K562 (cell line): ENCODE measurements at regions not wholly inside any gene's neighbourhood (a gene's known extent, or its start where the extent isn't known, plus 50 kb on each side); places are given as distances from the start of the nearest gene placed in this dataset.
A peak's percentile ranks its signal among the peaks of the same experiment; 100 is the strongest.

Experiments
- ARID3B ChIP-seq: fragments of 250-450 bp; sonication (Bioruptor Pico); IDR thresholded peaks from 2 replicates; pipeline ENCODE4 v1.4.0; 2020; ENCODE audit warnings: borderline replicate concordance
- ATF2 ChIP-seq: sonication (generic); formaldehyde crosslinking; IDR thresholded peaks from 2 replicates; pipeline ENCODE4 v1.8.1; 2022; ENCODE audit warnings: missing genetic modification reagents
- CHD1 ChIP-seq: fragments of 200-600 bp; sonication (generic); IDR thresholded peaks from one replicate; pipeline ENCODE4 v1.6.1; 2012; ENCODE audit warnings: mild to moderate bottlenecking, moderate library complexity, low read length, inconsistent platforms
- DIDO1 ChIP-seq: fragments of 450-650 bp; IDR thresholded peaks from 2 replicates; pipeline ENCODE4 v1.6.1; 2016; ENCODE audit warnings: low read depth, missing biosample characterization, missing genetic modification characterization
- ETS2 ChIP-seq: IDR thresholded peaks from 2 replicates; pipeline ENCODE4 v1.6.1; 2016; ENCODE audit warnings: borderline replicate concordance, missing genetic modification characterization, mild to moderate bottlenecking, moderate library complexity, missing compliant biosample characterization; ENCODE audit not compliant: poor library complexity, severe bottlenecking
- HNRNPLL ChIP-seq: fragments of 200-400 bp; formaldehyde crosslinking; IDR thresholded peaks from 2 replicates; pipeline ENCODE4 v1.6.1; 2017; ENCODE audit warnings: low read length, low read depth, mild to moderate bottlenecking; ENCODE audit not compliant: poor library complexity, severe bottlenecking
- LEF1 ChIP-seq: fragments of 450-650 bp; IDR thresholded peaks from 2 replicates; pipeline ENCODE4 v1.6.1; 2016; ENCODE audit warnings: mild to moderate bottlenecking
- MYC ChIP-seq, 2 experiments: fragments of 250-450 bp in 1 of 2; sonication (Bioruptor Pico) in 1 of 2; IDR thresholded peaks; 2 replicates each; pipeline versions ENCODE4 v1.5.1 to v1.6.1; 2012 to 2021; ENCODE audit warnings: low read depth in 2 of 2, borderline replicate concordance in 1 of 2, improper control_type of control experiment in 1 of 2, low read length in 1 of 2, mild to moderate bottlenecking in 1 of 2, moderate library complexity in 1 of 2
- POLR3G ChIP-seq: IDR thresholded peaks from 2 replicates; pipeline ENCODE4 v1.6.1; 2011; ENCODE audit not compliant: insufficient read length, insufficient replicate concordance; ENCODE audit errors: extremely low read depth
- PRDM10 ChIP-seq: fragments of 450-650 bp; IDR thresholded peaks from 2 replicates; pipeline ENCODE4 v1.6.1; 2018; ENCODE audit not compliant: partially characterized antibody
- RFX5 ChIP-seq: IDR thresholded peaks from 2 replicates; pipeline ENCODE4 v1.6.1; 2011; ENCODE audit warnings: low read depth, mild to moderate bottlenecking, improper control_type of control experiment, low read length
- SMARCB1 ChIP-seq: IDR thresholded peaks from 2 replicates; pipeline ENCODE4 v1.6.1; 2011; ENCODE audit warnings: improper control_type of control experiment, low read depth; ENCODE audit not compliant: insufficient read length
- SRSF7 ChIP-seq: fragments of 200-400 bp; formaldehyde crosslinking; optimal IDR thresholded peaks from 2 replicates; pipeline ENCODE3; 2017; ENCODE audit warnings: mild to moderate bottlenecking, low read depth, low read length
- THRA ChIP-seq: fragments of 450-650 bp; IDR thresholded peaks from 2 replicates; pipeline ENCODE4 v1.6.1; 2017; ENCODE audit warnings: mild to moderate bottlenecking, moderate library complexity
- TF ChIP-seq, protein P1 (sequence below): fragments of 450-650 bp; IDR thresholded peaks from 2 replicates; pipeline ENCODE4 v1.6.1; 2016; ENCODE audit warnings: mild to moderate bottlenecking

DNA sequence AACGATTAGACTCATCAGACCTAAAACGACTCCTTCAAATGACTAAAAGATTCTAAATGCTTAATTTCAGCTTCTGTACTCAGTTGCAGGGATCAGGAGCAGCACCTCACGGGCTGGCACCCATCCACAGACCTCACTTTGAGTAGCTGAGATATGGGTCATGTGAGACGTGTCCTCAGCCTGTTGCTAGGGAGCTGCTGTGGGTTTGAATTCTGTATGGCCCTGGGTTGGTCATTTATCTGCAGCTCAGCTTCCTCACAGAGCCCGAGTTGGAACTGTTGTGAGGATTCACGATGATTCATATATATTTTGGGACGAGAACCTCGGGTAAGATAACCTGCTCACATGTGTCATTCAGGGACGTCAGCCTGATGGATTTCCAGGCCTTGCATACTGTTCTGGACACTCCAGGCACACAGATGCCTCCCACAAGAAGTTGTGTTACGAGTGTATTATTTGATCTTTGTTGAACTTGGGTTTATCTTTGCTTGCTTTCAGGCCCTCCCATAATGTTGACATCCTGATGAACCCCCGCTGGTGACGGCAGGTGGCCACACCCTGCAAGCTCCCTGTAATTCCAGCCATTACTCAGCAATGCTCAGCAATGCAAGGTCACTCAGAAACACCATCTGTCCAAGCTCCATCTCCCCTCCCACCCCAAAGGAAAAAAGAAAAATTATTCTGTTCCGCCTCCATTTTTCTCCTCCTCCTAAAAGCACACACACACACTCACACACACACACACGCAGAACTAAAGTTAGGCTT is 137.6 kb downstream of the RBFOX3 start (continued):
- peak; percentile 69 for TF ChIP-seq PRDM10
- no peak for TF ChIP-seq CHD1
- TF ChIP-seq POLR3G: no peak
- no peak for TF ChIP-seq ETS2 (tag)
- TF ChIP-seq SMARCB1: no peak
- TF ChIP-seq DIDO1 (tag): no peak
- TF ChIP-seq THRA: no peak
- TF ChIP-seq RFX5: no peak
- peak; percentile 32; the same call in 1 of the 2 replicates for TF ChIP-seq MYC (IDR thresholded peaks at IDR 0.05; ENCODE audit: low read depth, low read length)
- TF ChIP-seq MYC (CRISPR knock-in tag; IDR thresholded peaks at IDR 0.05; ENCODE audit: borderline replicate concordance, low read depth): no peak
- no peak for TF ChIP-seq ATF2 (CRISPR knock-in tag)
- TF ChIP-seq, protein P1, sequence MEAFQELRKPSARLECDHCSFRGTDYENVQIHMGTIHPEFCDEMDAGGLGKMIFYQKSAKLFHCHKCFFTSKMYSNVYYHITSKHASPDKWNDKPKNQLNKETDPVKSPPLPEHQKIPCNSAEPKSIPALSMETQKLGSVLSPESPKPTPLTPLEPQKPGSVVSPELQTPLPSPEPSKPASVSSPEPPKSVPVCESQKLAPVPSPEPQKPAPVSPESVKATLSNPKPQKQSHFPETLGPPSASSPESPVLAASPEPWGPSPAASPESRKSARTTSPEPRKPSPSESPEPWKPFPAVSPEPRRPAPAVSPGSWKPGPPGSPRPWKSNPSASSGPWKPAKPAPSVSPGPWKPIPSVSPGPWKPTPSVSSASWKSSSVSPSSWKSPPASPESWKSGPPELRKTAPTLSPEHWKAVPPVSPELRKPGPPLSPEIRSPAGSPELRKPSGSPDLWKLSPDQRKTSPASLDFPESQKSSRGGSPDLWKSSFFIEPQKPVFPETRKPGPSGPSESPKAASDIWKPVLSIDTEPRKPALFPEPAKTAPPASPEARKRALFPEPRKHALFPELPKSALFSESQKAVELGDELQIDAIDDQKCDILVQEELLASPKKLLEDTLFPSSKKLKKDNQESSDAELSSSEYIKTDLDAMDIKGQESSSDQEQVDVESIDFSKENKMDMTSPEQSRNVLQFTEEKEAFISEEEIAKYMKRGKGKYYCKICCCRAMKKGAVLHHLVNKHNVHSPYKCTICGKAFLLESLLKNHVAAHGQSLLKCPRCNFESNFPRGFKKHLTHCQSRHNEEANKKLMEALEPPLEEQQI: no peak
- peak; percentile 79 for TF ChIP-seq LEF1
- TF ChIP-seq ARID3B (CRISPR knock-in tag): no peak
- no peak for TF ChIP-seq SRSF7
- TF ChIP-seq HNRNPLL: no peak
